HG02981 (cell line): ENCODE measurements at regions not wholly inside any gene's neighbourhood (a gene's known extent, or its start where the extent isn't known, plus 50 kb on each side); places are given as distances from the start of the nearest gene placed in this dataset.

ENCODE experiments used
- ATAC-seq: cut with Tn5 transposase; IDR thresholded peaks from one replicate; pipeline ENCODE4 v1.9.1; 2021; ENCODE audit warnings: mild to moderate bottlenecking, moderate library complexity; ENCODE audit not compliant: unreplicated experiment

DNA sequence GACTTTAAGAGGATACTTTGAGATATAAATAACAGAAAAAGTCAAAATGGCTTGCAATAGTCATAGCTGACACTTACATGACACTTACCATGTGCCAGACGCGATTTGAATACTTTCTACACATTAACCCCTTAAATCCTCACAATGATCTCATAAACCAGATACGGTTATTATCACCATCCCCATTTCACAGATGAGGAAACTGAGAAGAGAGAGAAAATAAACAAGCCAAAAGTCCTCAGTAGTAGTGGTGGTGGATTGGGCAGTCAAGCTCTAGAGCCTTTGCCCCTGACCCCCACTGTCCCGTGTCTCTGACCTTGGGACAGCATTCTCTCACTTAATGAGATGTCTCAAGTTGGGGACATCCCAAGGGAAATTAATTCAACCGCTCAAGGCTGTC, 105.2 kb upstream of the TAF1B start:
- ATAC-seq = no peak

DNA sequence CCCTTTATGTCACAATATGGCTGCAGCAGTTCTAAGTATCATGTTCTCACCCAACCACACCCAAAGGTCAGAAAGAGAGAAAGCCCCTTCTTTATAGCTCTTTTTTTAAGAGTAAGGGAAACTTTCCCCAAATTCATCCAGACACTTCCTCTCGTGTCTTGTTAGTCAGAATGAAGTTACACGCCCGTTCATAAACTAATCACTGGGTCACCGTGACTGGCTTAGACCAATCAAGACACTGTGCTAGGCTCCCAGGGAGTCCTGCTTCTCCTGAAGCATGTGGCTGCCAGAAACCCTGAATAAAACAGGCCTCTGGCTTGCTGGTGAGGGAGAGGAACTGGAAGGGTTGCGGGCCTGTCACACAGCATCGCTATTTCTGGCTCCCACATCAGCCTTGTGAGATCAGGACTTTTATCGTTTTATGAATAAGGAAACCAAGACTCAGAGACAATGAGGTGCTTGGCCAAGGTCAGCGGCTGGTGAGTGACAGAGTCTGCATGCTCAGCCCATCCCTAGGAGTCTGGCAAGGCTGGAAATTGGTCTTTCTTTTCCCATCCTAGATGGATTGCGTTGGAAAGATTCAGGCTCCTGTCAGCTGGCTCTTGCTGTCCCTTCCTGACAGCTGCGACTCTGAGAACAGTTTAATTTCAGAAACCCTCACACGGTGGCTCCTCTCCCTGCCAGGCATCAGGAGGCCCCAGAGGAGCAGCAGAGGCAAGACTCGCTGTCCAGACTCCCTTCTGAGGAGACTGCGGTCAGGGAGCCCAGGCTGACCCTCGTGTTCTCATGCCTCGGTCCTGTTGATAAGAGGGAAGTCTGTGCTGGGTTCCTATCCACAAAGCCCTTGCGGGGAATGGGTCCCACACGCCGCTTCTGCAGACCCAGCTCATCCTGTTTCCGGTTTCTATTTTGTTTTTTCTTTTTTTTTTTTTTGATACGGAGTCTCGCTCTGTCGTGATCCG, 104.5 kb upstream of the TAF1B start:
- no peak for ATAC-seq

DNA sequence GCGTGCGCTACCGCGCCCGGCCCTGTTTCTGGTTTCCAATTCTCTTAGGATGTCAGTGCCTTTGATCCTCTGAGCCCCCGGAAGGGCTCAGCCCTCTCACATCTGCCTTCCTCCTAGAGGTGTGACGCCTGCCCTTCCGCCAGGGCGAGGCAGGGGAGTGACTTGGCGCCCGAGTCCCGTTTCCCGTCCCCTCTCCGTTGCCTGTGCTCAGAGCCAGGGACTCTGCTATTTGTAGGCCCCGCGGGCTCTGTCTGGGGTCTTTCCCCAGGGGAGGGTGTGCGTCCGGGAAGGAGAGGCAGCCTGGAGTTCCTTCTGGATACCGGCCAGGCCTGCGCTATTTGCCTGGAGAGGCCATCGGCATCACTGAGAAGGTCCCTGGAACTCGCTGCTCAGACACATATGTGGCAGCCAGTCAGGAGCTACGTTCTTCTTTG, 103.7 kb upstream of the TAF1B start:
- ATAC-seq = no peak

DNA sequence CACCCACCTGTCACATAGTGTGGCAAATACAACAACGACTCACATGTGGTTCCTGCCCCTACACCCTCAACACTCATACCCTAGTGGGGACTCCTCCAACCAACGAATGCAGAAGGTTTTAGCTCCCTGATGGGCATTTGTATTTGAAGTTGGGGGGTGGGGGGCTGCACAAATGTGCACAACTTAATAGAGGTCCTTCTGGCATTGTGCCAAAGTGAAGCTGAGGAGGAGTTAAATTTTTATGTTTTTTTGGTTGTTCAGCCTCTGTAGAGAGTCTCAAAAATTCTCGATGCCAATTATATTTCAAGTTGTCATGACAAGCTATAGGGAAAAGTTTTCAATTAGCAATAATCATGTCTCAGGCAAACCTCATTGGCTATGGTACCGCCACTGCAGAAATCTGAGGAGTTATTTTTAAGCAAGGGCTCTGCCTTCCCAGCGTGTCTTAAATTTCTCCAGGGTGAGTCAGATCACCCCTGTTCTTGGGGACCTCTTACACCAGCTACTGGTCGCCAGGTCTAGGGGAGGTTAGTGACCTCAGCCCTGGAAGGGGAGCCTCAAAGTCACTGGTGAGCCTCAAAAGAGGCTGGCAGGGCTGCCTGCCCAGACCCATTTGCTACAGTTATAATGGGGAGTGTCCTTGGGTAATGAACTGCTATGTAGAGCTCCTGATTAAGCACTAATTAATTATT, 102.7 kb upstream of the TAF1B start:
- no peak for ATAC-seq

DNA sequence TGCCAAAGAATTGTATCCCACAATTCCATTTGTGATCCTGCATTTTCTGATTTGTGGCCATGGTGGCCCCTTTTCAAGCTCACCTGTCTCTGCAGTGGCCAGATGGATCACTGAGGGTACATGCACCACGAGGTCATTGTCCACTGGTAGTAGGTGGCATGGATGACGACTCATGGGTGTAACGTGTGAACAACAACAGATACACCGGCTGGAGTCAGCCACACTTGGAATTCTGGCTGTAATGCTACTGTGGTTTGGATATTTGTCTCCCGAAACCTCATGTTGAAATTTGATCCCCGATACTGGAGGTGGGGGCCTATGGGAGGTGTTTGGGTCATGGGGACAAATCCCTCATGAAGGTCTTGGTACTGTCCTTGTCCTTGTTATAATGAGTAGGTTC, 102.2 kb upstream of the TAF1B start:
- ATAC-seq = no peak

DNA sequence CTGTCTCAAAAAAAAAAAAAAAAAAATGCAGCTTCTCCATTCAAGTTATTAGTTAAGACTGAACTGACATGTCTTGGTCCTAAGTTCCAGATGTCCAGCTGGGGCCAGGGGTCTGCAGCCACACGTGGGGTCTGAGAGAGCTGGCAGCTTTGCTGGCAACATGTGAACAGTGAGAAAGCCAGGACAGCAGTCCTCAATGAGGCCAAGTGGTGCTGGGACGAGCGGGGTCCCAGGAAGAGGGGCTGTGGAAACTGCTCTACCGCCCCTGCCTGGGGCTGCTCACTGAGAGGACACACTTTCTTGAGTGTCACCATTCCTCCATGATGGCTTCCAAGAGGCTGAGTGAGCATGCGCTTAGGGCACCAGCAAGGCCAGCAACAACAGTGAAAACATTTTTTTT, 100.7 kb upstream of the TAF1B start:
- no peak for ATAC-seq

DNA sequence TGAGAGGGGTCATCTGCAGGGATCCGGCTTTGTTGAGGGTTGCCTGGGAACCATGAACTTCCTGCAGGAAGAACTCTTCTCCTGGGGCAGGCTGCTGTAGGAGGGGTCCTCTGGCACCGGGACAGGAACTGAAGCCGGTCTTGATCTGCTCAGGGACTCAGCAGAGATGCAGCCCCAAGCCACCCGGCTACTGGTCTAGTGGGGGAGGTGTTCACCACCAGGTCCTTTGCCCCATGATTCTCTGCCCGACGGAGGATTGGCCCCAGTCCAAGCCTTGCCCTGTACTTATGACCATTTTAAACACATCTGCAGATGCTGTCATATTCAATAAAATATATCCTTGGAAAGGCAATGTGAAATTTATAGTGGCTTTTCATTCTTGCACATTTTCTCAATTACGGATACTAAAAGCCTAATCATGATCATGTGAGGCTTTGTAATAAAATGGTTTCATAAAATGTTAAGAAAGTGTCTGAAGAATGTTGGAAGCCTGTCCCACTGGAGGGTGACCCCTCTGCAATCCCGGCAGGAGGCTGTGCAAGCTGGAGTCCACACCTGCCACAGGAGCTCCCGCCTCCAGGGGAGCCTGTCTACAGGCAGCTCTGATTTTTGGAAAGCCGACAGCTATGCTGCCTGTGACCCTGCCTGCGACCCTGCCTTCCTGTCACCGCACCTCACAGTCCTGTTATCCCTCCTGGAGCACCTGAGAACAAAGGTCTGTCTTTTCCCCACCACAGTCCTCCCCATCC, 98.8 kb upstream of the TAF1B start:
- no peak for ATAC-seq

DNA sequence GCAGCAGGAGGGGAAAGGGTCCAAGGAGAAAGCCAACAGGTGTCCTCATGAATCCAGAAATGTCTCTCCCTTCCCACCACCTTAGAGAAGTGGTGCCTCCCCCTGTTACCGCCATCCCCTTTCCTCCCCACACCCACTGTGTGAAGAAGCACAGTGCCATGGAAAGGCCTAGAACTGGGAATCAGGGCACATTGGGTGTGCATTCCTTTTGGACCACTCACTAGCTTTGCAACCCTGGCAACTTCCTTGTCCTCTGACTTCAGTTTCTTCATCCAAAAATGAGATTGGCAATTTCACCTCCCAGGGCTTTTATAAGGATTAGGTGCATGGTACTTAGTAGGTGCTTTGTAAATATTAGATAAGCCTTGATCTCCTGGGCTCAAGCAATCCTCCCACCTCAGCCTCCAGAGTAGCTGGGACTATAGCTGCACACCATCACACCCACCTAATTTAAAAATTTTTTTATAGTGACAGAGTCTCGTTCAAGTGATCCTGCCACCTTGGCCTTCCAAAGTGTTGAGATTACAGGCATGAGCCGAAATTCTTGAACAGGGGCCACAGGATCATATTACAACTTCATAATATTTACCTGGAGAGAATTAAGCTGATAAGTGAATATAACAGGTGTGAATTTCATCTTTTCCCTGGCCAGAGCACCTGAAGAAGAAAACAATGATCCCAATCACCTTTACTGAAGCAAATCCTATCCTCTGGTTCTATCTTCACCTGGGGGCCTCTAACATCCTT, 97.9 kb upstream of the TAF1B start:
- no peak for ATAC-seq

DNA sequence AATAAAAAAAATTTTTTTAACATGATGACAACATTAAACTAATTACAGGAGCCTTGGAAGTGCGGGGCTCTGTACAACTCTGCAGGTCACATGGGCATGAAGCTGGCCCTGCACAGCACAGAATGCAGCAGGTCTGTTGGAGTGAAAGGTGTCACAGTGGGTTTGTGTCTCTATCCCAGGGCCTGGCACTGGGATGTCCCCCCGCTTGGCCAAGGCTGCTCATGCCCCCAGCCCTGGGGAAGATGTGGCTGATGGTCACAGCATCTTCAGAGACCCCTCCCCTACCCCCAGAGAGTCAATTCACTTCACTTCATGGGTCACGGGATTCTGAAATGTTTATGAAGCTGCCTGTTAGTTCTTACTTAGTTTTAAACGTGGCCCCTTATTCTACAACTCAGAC, 95.9 kb upstream of the TAF1B start:
- no peak for ATAC-seq

DNA sequence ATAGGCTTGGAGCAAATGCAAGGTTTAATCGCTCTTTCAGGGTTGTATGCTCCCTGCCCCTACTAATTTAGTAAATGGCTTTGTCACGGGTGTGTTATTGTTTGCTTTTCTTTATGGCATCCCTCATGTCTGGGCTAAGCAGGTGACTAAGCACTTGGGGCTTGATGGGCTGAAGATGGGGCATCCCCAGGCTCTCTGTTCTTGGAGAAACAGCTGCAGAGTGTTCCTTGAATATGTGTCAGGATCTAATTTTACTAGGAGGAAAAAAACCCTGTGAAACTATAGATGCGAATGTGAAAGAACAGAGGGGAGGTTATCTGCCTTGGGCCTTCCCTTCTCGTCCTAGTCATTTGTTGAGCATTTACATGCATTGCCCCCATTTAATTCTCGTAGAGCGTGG, 94.7 kb upstream of the TAF1B start:
- no peak for ATAC-seq

DNA sequence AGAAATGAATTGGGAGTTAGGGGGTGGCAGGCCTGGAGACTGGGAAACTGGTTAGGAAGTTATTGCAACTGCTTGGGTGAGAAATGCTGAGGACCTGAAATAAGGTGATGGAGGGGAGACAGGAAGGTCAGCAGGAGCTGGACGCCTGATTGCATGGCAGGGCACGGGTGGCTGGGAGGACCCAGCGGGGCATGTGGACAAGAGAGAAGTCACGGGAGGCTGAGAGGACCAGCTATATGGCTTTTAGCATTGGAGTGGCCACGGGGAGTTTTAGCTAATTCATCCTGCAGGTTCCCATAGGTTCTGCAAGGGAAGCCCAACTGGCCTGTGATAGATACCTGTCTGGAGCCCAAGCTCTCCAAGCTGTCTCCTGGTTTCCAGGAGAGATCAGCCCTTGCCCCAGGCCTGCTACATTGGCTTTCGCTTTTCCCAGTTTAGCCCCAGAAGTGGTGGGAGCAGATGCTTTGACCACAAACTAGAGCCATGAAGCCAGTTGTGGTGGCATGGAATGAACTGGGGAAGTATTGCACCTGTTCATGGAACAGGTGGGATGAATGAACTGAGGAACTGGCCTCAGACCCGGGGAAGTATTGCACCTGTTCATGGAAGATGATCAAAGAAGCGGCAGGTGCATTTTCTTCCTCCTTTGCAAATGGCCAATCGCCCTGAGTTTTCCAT, 93.6 kb upstream of the TAF1B start:
- ATAC-seq = no peak

DNA sequence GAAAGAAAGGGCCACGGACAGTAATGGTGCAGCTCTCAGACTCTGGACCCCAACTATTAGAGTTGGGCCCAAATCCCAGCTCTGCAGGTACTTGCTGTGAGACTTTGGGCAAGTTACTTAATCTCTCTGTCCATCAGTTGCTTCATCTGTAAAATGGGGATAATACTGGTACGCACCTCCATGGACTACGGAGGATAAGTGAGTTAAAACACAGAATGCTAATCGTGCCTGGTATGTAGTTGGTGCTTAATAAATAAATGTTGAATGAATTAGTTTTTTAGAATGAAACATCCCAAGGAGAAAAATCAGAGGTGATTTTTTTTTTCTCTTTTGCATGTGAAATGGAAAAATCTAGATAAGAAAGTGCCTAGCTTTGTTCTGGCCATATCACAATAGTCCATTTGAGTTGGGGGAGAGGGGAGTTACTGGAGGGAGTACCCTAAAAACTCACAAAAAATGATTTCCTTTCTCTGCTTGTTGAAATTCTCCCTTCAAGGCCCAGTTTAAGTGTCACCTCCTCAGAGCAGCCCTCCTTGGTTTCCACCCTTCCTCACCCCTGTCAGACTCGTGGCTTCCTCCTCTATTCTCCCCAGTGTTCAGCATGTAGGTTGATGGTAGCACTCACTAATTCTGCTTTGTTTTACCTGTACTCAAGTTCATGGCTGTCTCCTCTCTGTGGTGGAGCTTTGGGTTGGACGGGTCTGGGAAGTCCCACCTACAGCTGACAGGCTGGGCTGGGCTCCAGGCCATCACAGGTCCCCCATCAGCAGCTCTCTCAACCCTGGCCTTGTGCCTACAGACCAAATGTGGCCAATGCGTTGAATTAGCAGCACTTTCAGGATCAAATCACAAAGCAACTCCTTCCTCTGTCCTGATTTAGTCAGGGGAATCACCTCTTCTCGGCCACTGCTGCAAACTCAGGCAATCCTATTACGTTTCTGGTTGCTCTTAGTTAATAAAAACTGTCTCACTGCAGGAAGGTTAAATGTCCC, 92.8 kb upstream of the TAF1B start:
- ATAC-seq = no peak

DNA sequence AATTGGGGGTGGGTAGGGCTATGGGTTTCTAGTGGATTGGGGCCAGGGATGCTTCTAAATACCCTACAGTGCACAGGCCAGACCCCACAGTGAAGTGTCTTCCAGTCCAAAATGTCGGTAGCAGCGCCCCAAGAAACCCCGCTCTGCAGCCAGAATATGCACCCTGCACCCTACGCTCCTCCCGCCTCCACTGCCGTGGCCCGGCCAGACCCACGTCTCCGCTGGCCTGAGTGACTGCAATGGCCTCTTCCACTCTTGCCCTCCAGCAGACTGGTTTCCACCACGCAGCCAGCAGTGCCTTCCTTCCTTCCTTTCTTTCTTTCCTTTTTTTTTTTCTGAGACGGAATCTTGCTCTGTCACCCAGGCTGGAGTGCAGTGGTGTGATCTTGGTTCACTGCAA, 91.4 kb upstream of the TAF1B start:
- ATAC-seq = no peak

DNA sequence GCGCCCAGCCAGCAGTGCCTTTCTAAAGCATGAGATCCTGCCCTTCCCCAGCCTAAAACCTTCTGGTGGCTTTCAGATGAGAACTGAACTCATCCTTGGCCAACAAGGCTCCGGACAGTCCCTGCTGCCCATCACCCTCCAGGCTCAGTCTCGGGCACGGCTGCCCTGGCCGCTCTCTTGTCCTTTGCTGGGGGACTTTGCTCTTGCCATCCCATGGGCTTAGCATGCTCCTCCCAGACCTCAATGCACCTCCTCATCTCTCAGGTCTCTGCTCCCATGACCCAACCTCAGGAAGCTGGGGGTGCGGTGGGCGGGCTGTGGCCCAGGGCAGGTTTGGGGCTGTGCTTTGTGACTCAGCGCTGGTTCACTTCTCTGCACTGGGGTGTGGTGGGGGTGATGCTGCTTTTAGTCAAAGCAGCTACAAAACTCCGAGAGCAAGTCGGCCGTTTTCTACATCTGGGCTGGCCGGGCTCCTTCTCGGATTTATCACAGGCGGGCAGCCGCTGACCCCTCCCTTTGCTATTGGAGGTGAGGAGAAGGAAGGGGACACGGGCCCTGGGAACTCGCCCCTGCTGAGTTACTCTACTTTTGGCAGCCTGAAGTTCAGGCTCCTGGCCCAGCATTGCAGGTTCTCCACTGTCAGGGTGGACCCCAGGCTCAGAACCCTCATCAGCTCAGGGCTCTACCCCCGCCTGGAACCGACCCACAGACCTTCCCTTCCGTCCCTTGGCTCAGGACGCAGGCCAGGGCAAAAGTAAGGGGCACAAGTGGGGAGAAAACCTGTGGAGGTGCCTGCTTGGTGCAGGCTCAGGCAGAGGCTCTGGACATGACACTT, 90.6 kb upstream of the TAF1B start:
- no peak for ATAC-seq

DNA sequence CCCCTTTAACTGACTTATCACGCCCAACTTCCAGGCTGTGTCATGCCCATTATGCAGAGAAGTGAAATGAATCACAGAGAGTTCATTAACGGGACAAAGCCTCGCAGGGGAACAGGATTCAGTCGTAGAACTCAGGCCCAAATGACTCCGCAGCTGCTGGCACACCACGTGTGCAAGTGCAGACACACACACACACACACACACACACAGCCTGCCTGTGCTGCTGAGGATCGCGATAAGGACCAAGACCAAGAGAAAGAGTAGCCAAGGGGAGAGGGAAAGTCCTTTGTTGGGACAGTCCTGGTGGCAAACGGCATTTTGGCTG, 90.0 kb upstream of the TAF1B start:
- ATAC-seq = peak; percentile 79

DNA sequence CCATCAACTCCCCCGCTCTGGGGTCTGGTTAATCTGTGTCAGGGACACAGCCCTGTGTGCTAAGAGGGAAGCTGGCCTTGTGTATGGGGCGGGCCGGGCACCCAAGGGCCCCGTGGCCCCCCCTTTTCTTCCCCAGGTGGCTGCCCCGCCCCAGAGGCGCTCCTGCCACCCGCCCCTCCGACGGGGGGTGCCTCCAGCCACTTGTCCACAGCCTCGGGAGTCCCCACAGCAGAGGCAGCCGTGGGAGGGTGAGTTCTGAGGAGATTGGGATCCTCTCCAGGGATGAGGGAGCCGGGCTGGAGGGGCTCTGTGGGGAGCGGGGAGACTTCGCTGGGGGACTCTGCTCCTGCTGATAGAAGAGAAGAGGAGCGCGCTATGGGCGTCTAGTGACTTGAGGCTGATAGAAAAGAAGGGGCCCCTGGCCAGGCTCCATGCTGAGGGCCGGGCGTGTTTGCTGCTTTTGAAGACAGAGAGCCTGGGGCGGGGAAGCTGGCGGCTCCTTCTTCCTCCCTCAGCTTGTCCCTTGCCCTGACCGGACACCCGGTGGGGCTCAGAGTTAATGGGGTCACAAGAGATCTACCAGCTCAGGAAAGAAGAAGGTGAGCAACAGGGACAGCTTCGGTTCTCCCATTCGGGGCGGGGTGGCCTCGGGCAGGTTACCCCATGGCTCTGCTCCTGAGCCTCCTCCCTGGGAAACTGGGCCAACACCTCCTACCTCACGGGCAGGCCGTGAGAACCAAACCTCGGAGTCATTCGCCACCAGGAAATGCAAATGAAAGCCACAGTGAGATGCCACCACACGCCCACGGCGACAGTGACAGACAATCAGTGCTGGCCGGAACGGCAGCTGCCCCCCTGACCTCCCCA, 89.4 kb upstream of the TAF1B start:
- no peak for ATAC-seq

DNA sequence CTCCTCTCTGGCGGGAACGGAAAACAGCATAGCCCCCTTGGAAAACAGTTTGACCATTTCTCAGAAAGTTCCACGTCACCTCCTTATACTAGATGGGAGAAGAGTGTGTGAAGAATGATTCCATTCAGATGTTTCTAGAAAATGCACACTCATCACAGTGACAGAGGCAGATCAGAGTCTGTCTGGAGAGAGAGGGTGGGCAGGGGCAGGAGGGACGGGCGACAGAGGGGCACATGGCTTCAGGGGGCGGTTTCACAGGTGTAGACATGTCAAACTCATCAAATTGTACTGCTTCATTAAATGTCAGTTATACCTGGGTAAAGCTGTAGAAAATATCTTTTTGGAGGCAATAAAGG, 88.8 kb upstream of the TAF1B start:
- no peak for ATAC-seq

DNA sequence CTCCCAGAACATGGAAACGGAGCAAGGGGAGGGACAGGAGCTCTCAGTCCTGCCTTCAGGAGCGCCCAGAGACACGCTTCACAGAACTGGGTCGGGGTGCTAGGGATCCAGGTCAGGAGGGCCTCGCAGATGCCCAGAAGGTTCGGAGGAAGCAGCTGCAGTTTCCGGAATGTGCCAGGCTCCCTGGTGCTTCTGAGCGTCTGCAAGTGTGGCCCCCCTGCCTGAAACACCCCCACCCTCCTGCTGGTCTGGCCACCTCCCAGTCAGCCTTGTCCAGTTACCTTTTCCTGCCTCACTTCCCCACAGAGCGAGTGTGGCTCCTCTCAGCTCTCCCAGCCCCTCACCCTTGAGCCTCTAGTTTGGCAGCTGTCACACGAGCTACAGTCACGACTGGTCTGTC, 88.3 kb upstream of the TAF1B start:
- ATAC-seq = no peak
